ENCODE measurements at regions not wholly inside any gene's neighbourhood (a gene's known extent, or its start where the extent isn't known, plus 50 kb on each side); places are given as distances from the start of the nearest gene placed in this dataset.

- H3K27ac Mint-ChIP-seq = no peak overlapping the region
- ATAC-seq (ENCODE audit: poor library complexity) = no peak
- TF ChIP-seq CTCF (IDR thresholded peaks at IDR 0.05) = no peak
- no peaks in the 10 kb centered on the region for H3K36me3 Mint-ChIP-seq (ENCODE audit: low read depth)
- no peaks in the 10 kb centered on the region for H3K36me3 ChIP-seq (ENCODE audit: insufficient read depth, low read length)
- H3K27ac ChIP-seq (ENCODE audit: low read depth in 1 of 2, low read length in 2 of 2) = no peak overlapping the region
- H3K4me3 ChIP-seq (ENCODE audit: low read length) = no peak overlapping the region
- H3K4me1 ChIP-seq (ENCODE audit: insufficient read depth, low read length) = no peaks in the 10 kb centered on the region
- intact Hi-C loops (cut with DNase I, micrococcal nuclease) = no loop called here
- no peaks in the 10 kb centered on the region for H3K9me3 Mint-ChIP-seq
- H3K9me3 ChIP-seq (ENCODE audit: control insufficient read depth in 1 of 2, insufficient read depth in 1 of 2, low read length in 2 of 2) = no peaks in the 10 kb centered on the region
- ChIA-PET POLR2A (no interaction called here), CTCF (no interaction called here)
- H3K4me3 Mint-ChIP-seq = no peak overlapping the region
- peaks cover 21% of the 10 kb centered on the region for H3K27me3 Mint-ChIP-seq
- H3K27me3 ChIP-seq (ENCODE audit: control insufficient read depth in 1 of 2, insufficient read depth in 2 of 2, low read length in 2 of 2) = no peaks in the 10 kb centered on the region
- no peak for DNase-seq
- H3K4me1 Mint-ChIP-seq (ENCODE audit: low read depth) = no peaks in the 10 kb centered on the region
These were observed 166.9 kb upstream of the TSHZ2 start for GRCh38 chr20:52805296-52805571.

DNA sequence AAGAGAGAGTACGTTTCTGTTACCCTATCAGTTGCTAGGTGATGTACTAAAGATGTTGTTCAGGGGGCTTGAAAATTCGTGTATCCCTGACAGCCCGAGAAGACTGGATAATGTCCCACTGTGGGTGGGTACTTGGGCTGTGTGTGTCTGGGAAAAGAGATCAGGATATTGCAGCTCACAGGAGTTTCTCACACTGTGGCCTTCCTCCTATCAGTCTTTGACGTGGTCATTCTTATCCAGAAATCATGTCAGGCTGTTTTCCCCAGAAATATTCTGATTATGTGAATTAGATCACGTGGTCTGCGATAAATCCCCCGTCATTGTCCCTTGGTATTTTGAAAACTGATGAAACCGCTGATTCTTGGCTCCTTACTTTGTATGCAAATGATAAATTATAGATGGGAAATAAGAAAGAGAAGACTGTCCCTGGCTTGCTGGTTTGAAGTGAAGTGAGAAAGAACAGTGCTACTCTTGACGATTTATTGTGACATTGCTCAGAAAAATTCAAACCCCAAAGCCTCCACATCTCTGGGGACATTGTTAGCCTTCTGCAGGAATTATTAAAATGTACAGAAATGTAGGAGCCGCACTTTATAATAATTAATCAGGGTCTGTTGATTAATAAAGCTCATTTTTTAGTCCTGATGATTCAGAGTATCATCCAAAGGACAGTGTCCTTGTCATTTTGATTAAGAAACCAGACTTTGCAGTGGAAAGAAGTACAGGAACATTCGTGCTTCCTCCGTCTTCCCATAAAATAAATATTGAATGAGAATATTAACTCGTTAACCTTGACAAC is 167.5 kb upstream of the TSHZ2 start:
- H3K4me3 Mint-ChIP-seq = no peak overlapping the region
- ATAC-seq (ENCODE audit: poor library complexity) (no peak), DNase-seq (no peak)
- H3K36me3 Mint-ChIP-seq (ENCODE audit: low read depth) = no peaks in the 10 kb centered on the region
- no peaks in the 10 kb centered on the region for H3K36me3 ChIP-seq (ENCODE audit: insufficient read depth, low read length)
- no peak for TF ChIP-seq CTCF (IDR thresholded peaks at IDR 0.05)
- H3K27me3 ChIP-seq (ENCODE audit: control insufficient read depth in 1 of 2, insufficient read depth in 2 of 2, low read length in 2 of 2) = no peaks in the 10 kb centered on the region
- H3K4me3 ChIP-seq (ENCODE audit: low read length) = no peak overlapping the region
- no peaks in the 10 kb centered on the region for H3K9me3 Mint-ChIP-seq
- intact Hi-C loops (cut with DNase I, micrococcal nuclease) = no loop called here
- H3K27me3 Mint-ChIP-seq = peaks cover 19% of the 10 kb centered on the region
- ChIA-PET POLR2A (no interaction called here), CTCF (no interaction called here)
- no peaks in the 10 kb centered on the region for H3K4me1 ChIP-seq (ENCODE audit: insufficient read depth, low read length)
- H3K27ac Mint-ChIP-seq = no peak overlapping the region
- H3K4me1 Mint-ChIP-seq (ENCODE audit: low read depth) = no peaks in the 10 kb centered on the region
- H3K9me3 ChIP-seq (ENCODE audit: control insufficient read depth in 1 of 2, insufficient read depth in 1 of 2, low read length in 2 of 2) = no peaks in the 10 kb centered on the region
- H3K27ac ChIP-seq (ENCODE audit: low read depth in 1 of 2, low read length in 2 of 2) = no peak overlapping the region

GRCh38 chr20:52801628-52802006 is 170.5 kb upstream of the TSHZ2 start:
- CTCF ChIA-PET = no interaction called here
- ATAC-seq (ENCODE audit: poor library complexity) = no peak

More at GRCh38 chr20:52801628-52802006, 170.5 kb upstream of the TSHZ2 start:
- no peak for TF ChIP-seq CTCF (IDR thresholded peaks at IDR 0.05)
- Histone ChIP-seq H3K36me3 (ENCODE audit: insufficient read depth, low read length) (no peaks in the 10 kb centered on the region), H3K4me1 (ENCODE audit: insufficient read depth, low read length) (no peaks in the 10 kb centered on the region), H3K27ac (ENCODE audit: low read depth in 1 of 2, low read length in 2 of 2) (no peak overlapping the region), H3K27me3 (ENCODE audit: control insufficient read depth in 1 of 2, insufficient read depth in 2 of 2, low read length in 2 of 2) (no peaks in the 10 kb centered on the region), H3K9me3 (ENCODE audit: control insufficient read depth in 1 of 2, insufficient read depth in 1 of 2, low read length in 2 of 2) (no peaks in the 10 kb centered on the region), H3K4me3 (ENCODE audit: low read length) (no peak overlapping the region)
- Mint-ChIP-seq H3K9me3 (no peaks in the 10 kb centered on the region), H3K4me3 (no peak overlapping the region), H3K27me3 (peaks cover 9% of the 10 kb centered on the region), H3K27ac (no peak overlapping the region), H3K4me1 (ENCODE audit: low read depth) (no peaks in the 10 kb centered on the region), H3K36me3 (ENCODE audit: low read depth) (no peaks in the 10 kb centered on the region)
- DNase-seq = no peak
- POLR2A ChIA-PET = no interaction called here
- intact Hi-C loops (cut with DNase I, micrococcal nuclease) = no loop called here
